OCI-LY1 (cell line): ENCODE measurements at regions not wholly inside any gene's neighbourhood (a gene's known extent, or its start where the extent isn't known, plus 50 kb on each side); places are given as distances from the start of the nearest gene placed in this dataset.

ENCODE experiments used
- EZH2 ChIP-seq: fragments of 200-600 bp; sonication (generic), shearing (Covaris generic); IDR thresholded peaks from 2 replicates; pipeline ENCODE4 v1.8.0; 2017; ENCODE audit warnings: borderline replicate concordance, mixed run types, mild to moderate bottlenecking, antibody characterized with exemption, low read length, moderate library complexity, mixed read lengths
- TF ChIP-seq, protein P1 (sequence below): fragments of 200-600 bp; sonication (generic), shearing (Covaris generic); IDR thresholded peaks from 2 replicates; pipeline ENCODE4 v1.5.1; 2017; ENCODE audit warnings: mild to moderate bottlenecking, antibody characterized with exemption, low read length, moderate library complexity, mixed read lengths

DNA sequence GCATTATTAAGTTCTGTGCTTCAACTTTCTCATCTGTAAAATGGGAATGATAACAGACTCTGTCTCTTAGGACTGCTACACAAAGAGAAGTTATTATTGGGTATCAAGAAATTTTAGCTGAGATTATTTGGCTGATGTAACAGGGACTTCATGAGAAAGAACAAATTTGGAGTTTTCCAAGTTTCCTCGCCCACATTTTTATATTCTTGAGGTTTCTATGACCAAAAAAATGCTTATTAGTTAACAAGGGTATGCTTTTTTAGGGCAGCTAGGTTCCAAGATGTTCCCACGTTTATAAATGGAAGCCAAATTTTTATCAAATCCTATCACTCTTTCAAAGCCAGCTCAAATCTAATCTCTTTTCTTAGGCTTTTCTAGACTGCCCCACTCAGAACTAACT, 50.6 kb upstream of the C3orf80 start:
- TF ChIP-seq, protein P1, sequence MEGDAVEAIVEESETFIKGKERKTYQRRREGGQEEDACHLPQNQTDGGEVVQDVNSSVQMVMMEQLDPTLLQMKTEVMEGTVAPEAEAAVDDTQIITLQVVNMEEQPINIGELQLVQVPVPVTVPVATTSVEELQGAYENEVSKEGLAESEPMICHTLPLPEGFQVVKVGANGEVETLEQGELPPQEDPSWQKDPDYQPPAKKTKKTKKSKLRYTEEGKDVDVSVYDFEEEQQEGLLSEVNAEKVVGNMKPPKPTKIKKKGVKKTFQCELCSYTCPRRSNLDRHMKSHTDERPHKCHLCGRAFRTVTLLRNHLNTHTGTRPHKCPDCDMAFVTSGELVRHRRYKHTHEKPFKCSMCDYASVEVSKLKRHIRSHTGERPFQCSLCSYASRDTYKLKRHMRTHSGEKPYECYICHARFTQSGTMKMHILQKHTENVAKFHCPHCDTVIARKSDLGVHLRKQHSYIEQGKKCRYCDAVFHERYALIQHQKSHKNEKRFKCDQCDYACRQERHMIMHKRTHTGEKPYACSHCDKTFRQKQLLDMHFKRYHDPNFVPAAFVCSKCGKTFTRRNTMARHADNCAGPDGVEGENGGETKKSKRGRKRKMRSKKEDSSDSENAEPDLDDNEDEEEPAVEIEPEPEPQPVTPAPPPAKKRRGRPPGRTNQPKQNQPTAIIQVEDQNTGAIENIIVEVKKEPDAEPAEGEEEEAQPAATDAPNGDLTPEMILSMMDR = no peak
- no peak for TF ChIP-seq EZH2
